ENCODE measurements at regions not wholly inside any gene's neighbourhood (a gene's known extent, or its start where the extent isn't known, plus 50 kb on each side); places are given as distances from the start of the nearest gene placed in this dataset.

DNA sequence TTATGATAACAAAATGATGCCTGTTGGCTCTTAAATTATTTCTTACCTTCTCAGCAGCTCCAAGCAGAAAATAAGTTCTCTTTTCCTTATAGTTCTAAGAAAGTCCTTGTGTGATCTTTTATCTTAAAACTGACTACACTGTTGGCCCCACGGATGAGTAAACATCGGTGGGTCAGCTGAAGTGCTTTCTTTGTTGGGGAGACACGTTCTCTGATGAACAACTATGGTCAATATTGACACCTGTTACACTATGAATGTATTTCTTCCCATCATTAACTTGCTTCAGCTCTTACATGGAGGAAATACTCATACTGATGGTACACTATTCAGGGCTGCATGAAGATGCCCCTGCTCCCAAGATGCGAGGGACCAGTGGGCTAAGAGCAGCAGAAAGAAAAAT lies 110.8 kb upstream of the EEA1 start:
- Histone ChIP-seq H3K4me1 (replicated peaks in 1 of 4; ENCODE audit: control insufficient read depth in 3 of 4, insufficient read depth in 4 of 4, low read length in 3 of 4) (no peaks in the 10 kb centered on the region), H3K4ac (replicated peaks; ENCODE audit: insufficient read length, low read depth, low read length) (no peak overlapping the region), H2BK12ac (ENCODE audit: low read depth, low read length) (no peak overlapping the region), H3K27ac (ENCODE audit: low read depth, low read length) (no peak overlapping the region), H3K27me3 (replicated peaks in 1 of 4; ENCODE audit: control insufficient read depth in 3 of 4, extremely low read depth in 1 of 4, insufficient read depth in 3 of 4, low read length in 3 of 4) (peaks cover 0 to 1% (median 0%) of the 10 kb centered on the region in 4 experiments; a peak in 1 of 7 replicates), H3K79me1 (ENCODE audit: low read depth, low read length) (no peaks in the 10 kb centered on the region), H3K14ac (ENCODE audit: insufficient read length) (no peak overlapping the region), H4K8ac (ENCODE audit: extremely low read depth, insufficient read depth, low read length) (no peak overlapping the region), H3K23ac (ENCODE audit: insufficient read length) (no peak overlapping the region), H4K5ac (ENCODE audit: insufficient read length, low read depth, low read length) (no peak overlapping the region), H2AK5ac (ENCODE audit: low read depth, low read length) (no peak overlapping the region), H2BK20ac (ENCODE audit: low read length) (no peak overlapping the region), H3K4me3 (ENCODE audit: extremely low read depth in 1 of 4, insufficient read depth in 2 of 4, low read depth in 3 of 4, low read length in 4 of 4) (no peak overlapping the region), H3K18ac (ENCODE audit: extremely low read depth, low read length) (no peak overlapping the region), H3K36me3 (ENCODE audit: control insufficient read depth in 2 of 4, insufficient read depth in 4 of 4, low read length in 3 of 4) (no peaks in the 10 kb centered on the region), H2AFZ (ENCODE audit: low read length) (no peak overlapping the region), H4K20me1 (replicated peaks in 1 of 2; ENCODE audit: control insufficient read depth in 1 of 2, insufficient read depth in 2 of 2, low read length in 2 of 2) (no peaks in the 10 kb centered on the region), H3K79me2 (ENCODE audit: control insufficient read depth in 1 of 2, insufficient read depth in 2 of 2, low read length in 2 of 2) (no peaks in the 10 kb centered on the region), H3K9ac (replicated peaks in 1 of 4; ENCODE audit: extremely low read depth in 1 of 4, low read depth in 3 of 4, low read length in 3 of 4) (no peak overlapping the region), H3K4me2 (ENCODE audit: insufficient read depth in 1 of 2, low read depth in 2 of 2, low read length in 2 of 2) (no peak overlapping the region), H2BK15ac (ENCODE audit: low read length) (no peak overlapping the region), H3K56ac (replicated peaks; ENCODE audit: insufficient read length, low read depth, low read length) (no peak overlapping the region), H4K91ac (replicated peaks; ENCODE audit: insufficient read length, low read length) (no peak overlapping the region), H3K9me3 (ENCODE audit: insufficient read depth in 2 of 2, low read depth in 1 of 2, low read length in 1 of 2) (no peaks in the 10 kb centered on the region), H2BK5ac (ENCODE audit: low read depth, low read length) (no peak overlapping the region), H2BK120ac (replicated peaks; ENCODE audit: low read depth, low read length) (no peak overlapping the region), H3K23me2 (ENCODE audit: low read depth, low read length) (no peaks in the 10 kb centered on the region)
- ChIA-PET POLR2A (ENCODE audit: partially characterized antibody) (interaction anchor here (0.5 kb wide), 1 partner anchor 72 kb away, joined by 3 read pairs; no protein-coding TSS in a partner anchor), CTCF (ENCODE audit: partially characterized antibody) (interaction anchor here (3.3 kb wide), 1 partner anchor 58 kb away, joined by 11 read pairs; no protein-coding TSS in a partner anchor)
- DNase-seq (ENCODE audit: low read depth in 1 of 2, low spot score in 2 of 2) (no peak), FAIRE-seq (no peak)
- WGBS, 2 experiments (ENCODE audit: extremely low coverage in 1 of 2, insufficient coverage in 1 of 2, insufficient read length in 1 of 2, insufficient replicate concordance in 2 of 2, low coverage in 1 of 2, low lambda C conversion rate in 2 of 2, missing lambda C conversion rate in 1 of 2), result 93% methylated on average over 4 of the region's 4 CpGs; no CpG with 5 or more reads in 1 of the 2 experiments
- TF ChIP-seq TAF1 (IDR thresholded peaks at IDR 0.05; ENCODE audit: low read depth, low read length), result no peak
- TF ChIP-seq TEAD4 (IDR thresholded peaks at IDR 0.05; ENCODE audit: low read depth, low read length), result no peak
- TF ChIP-seq BACH1 (IDR thresholded peaks at IDR 0.05; ENCODE audit: low read length), result no peak
- no peak for TF ChIP-seq SIRT6 (IDR thresholded peaks at IDR 0.05; ENCODE audit: low read length)
- no peak for TF ChIP-seq CHD1 (IDR thresholded peaks at IDR 0.05; ENCODE audit: low read depth, low read length)

Data from H1 (cell line).